Upper lobe of left lung (tissue), 6 donors: ENCODE measurements at regions not wholly inside any gene's neighbourhood (a gene's known extent, or its start where the extent isn't known, plus 50 kb on each side); places are given as distances from the start of the nearest gene placed in this dataset.
"Not testable (repeated sequence)": the region's sequence is repeated elsewhere in the genome, so short reads cannot be mapped to it uniquely, and the experiment has no call there.

Source experiments
- ATAC-seq, 2 donors: fragments of 200-7000 bp; cut with Tn5 transposase; one replicate each; pipeline ENCODE4 v1.9.1; 2022; ENCODE audit warnings: mild to moderate bottlenecking in 2 of 2, moderate library complexity in 2 of 2; ENCODE audit not compliant: low FRiP score in 2 of 2
- DNase-seq, 2 donors: peaks; one replicate each; pipeline ENCODE4 v3.0.0-alpha.2; 2019 to 2020
- H3K27ac ChIP-seq, 4 donors: fragments of 200-600 bp; sonication (generic); one replicate each; pipeline ENCODE4 v1.5.1; 2016 to 2019
- H3K27me3 ChIP-seq, 4 donors: fragments of 200-600 bp; sonication (generic); one replicate each; pipeline ENCODE4 v1.5.1; 2017 to 2019
- H3K36me3 ChIP-seq, 4 donors: fragments of 200-600 bp; sonication (generic); one replicate each; pipeline ENCODE4 v1.5.1; 2016 to 2019
- H3K4me1 ChIP-seq, 4 donors: fragments of 200-600 bp; sonication (generic); one replicate each; pipeline ENCODE4 v1.5.1; 2018 to 2019
- H3K4me3 ChIP-seq, 4 donors: fragments of 200-600 bp; sonication (generic); one replicate each; pipeline ENCODE4 v1.5.1; 2017 to 2019; ENCODE audit warnings: mild to moderate bottlenecking in 2 of 4, moderate library complexity in 1 of 4
- H3K9me3 ChIP-seq, 4 donors: fragments of 200-600 bp; sonication (generic); one replicate each; pipeline ENCODE4 v1.5.1; 2018 to 2019
- CTCF ChIP-seq, 6 experiments: fragments of 450-650 bp in 4 of 6; fragments of 200-600 bp in 2 of 6; sonication (generic) in 2 of 6; IDR thresholded peaks; one replicate each; pipeline ENCODE4 v1.5.1; 2016 to 2019; ENCODE audit warnings: antibody characterized with exemption in 6 of 6
- EP300 ChIP-seq, 4 donors: sonication (generic); formaldehyde crosslinking; IDR thresholded peaks; one replicate each; pipeline ENCODE4 v1.5.1; 2017; ENCODE audit warnings: antibody characterized with exemption in 4 of 4, control low read depth in 2 of 4
- POLR2A ChIP-seq, 4 donors: fragments of 450-650 bp; IDR thresholded peaks; one replicate each; pipeline ENCODE4 v1.5.1; 2016 to 2017; ENCODE audit warnings: antibody characterized with exemption in 4 of 4, mild to moderate bottlenecking in 2 of 4
- POLR2AphosphoS5 ChIP-seq, 2 donors: sonication (generic); formaldehyde crosslinking; IDR thresholded peaks; one replicate each; pipeline ENCODE4 v1.5.1; 2017; ENCODE audit warnings: antibody characterized with exemption in 2 of 2
- WGBS, 2 donors: methylation state at CpG; one replicate each; pipeline ENCODE4 v1.1.5; 2017 to 2018; 5-methylcytosine and 5-hydroxymethylcytosine counted together
- donor health status: DM: no; HTN: no; CAD: no; lungs with moderate emphysema.
- donor health status: DM: no; HTN: yes; CAD: no; lungs with severe emphysema.

GRCh38 chr12:90802727-90803126, 152.2 kb downstream of the CCER1 start:
- Histone ChIP-seq H3K4me1 (no peaks in the 10 kb centered on the region), H3K27ac (no peak overlapping the region), H3K4me3 (no peak overlapping the region), H3K36me3 (no peaks in the 10 kb centered on the region), H3K9me3 (no peaks in the 10 kb centered on the region), H3K27me3 (no peaks in the 10 kb centered on the region)
- 90 to 95% methylated on average over 6 of the region's 6 CpGs for WGBS, 2 donors
- no peak for ATAC-seq
- no peak for DNase-seq
- TF ChIP-seq POLR2AphosphoS5 (IDR thresholded peaks at IDR 0.05) (no peak), POLR2A (IDR thresholded peaks at IDR 0.05) (no peak), CTCF (IDR thresholded peaks at IDR 0.05) (no peak), EP300 (IDR thresholded peaks at IDR 0.05) (no peak)

DNA sequence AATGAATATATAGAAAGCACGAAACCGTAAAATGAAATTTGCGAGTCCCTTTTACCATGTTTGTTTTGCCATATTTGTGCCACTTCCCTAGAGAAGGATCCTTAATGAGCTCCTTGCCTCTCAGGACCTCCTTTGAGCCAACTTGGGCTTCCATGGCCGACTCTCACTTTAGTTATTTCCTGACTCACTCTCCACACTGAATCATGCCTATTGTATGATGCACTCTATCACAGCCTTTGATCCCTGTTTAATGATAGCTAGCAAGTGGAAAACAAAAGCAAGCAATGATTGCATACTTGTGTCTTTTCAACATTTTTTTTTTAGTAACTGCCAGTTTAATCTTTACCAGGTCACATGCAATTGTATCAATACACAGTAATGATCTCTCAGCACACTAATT, 153.2 kb downstream of the CCER1 start:
- H3K4me1 ChIP-seq, result no peaks in the 10 kb centered on the region
- H3K4me3 ChIP-seq, result no peak overlapping the region
- H3K9me3 ChIP-seq, result no peaks in the 10 kb centered on the region
- no peak for ATAC-seq
- DNase-seq, result no peak
- WGBS, 2 donors, result 84 to 90% methylated on average over 4 of the region's 4 CpGs
- H3K27ac ChIP-seq, result no peak overlapping the region
- no peak for TF ChIP-seq POLR2A (IDR thresholded peaks at IDR 0.05)
- no peak for TF ChIP-seq CTCF (IDR thresholded peaks at IDR 0.05)
- no peak for TF ChIP-seq EP300 (IDR thresholded peaks at IDR 0.05)
- no peak for TF ChIP-seq POLR2AphosphoS5 (IDR thresholded peaks at IDR 0.05)
- no peaks in the 10 kb centered on the region for H3K36me3 ChIP-seq
- no peaks in the 10 kb centered on the region for H3K27me3 ChIP-seq

DNA sequence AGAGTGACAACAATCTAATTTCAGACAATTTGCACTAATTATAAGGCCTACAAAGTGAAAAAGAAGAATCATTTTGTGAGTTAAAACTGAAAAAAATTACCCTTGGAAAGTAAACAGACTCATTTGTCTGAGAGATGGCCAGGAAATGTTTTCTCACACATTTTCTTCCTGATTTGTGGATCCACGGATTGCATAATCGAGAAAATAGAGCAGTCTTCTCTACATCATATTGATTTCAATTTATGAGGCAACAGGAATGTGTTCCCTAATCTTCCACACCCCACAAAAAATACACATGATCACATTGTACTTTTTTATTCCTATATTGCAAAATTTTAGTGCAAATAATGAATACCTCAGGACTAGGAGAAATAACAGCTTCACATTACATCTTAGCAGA, 160.8 kb downstream of the CCER1 start:
- DNase-seq (no peak), ATAC-seq (no peak)
- H3K27me3 ChIP-seq, result no peaks in the 10 kb centered on the region
- WGBS, 2 donors, result 48 to 61% methylated on average over 2 of the region's 2 CpGs
- TF ChIP-seq POLR2A (IDR thresholded peaks at IDR 0.05) (no peak), CTCF (IDR thresholded peaks at IDR 0.05) (no peak), EP300 (IDR thresholded peaks at IDR 0.05) (no peak), POLR2AphosphoS5 (IDR thresholded peaks at IDR 0.05) (no peak)
- H3K4me3 ChIP-seq, result no peak overlapping the region
- no peaks in the 10 kb centered on the region for H3K36me3 ChIP-seq
- H3K9me3 ChIP-seq, result no peaks in the 10 kb centered on the region
- H3K27ac ChIP-seq, result no peak overlapping the region
- no peaks in the 10 kb centered on the region for H3K4me1 ChIP-seq

GRCh38 chr12:90792718-90793117, 162.3 kb downstream of the CCER1 start:
- not testable (repeated sequence) for DNase-seq, H3K9me3 ChIP-seq, H3K4me3 ChIP-seq, H3K36me3 ChIP-seq, H3K27ac ChIP-seq, H3K27me3 ChIP-seq, H3K4me1 ChIP-seq, ATAC-seq
- 100% methylated on average over 1 of the region's 1 CpG for WGBS, 2 donors

DNA sequence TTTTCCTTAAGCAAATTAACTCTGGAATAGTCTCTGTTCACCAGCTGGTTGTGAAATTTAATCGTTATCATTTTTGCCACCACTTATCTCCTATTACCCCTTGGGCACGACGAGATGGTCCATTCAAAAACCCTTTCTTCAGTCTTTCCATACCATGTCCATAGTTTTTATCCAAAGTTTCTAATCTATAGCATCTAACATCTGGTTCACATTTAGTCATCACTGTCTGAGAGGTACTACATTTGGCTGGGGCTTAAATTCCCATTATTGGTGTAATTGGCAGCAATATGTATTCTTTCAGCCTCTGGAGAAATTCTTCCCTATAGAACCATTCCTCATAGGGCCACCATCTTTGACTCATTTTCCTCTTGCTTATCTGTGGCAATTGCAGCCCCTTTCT, 163.5 kb downstream of the CCER1 start:
- no peaks in the 10 kb centered on the region for H3K36me3 ChIP-seq
- no peak overlapping the region for H3K27ac ChIP-seq
- no peak for ATAC-seq
- TF ChIP-seq POLR2A (IDR thresholded peaks at IDR 0.05) (no peak), EP300 (IDR thresholded peaks at IDR 0.05) (no peak), POLR2AphosphoS5 (IDR thresholded peaks at IDR 0.05) (no peak), CTCF (IDR thresholded peaks at IDR 0.05) (no peak)
- no peaks in the 10 kb centered on the region for H3K4me1 ChIP-seq
- no peak for DNase-seq
- no peaks in the 10 kb centered on the region for H3K9me3 ChIP-seq
- WGBS, 2 donors, result 85% methylated on average over 3 of the region's 3 CpGs
- H3K4me3 ChIP-seq, result no peak overlapping the region
- no peaks in the 10 kb centered on the region for H3K27me3 ChIP-seq
